Stimulated activated CD4-positive, alpha-beta T cell treated with anti-CD3 and anti-CD28 coated beads, Interleukin-15, amount 100 ng/mL, for 1 hour (primary cell): ENCODE measurements at regions not wholly inside any gene's neighbourhood (a gene's known extent, or its start where the extent isn't known, plus 50 kb on each side); places are given as distances from the start of the nearest gene placed in this dataset.

Source experiments
- DNase-seq, 2 donors: peaks; one replicate each; pipeline ENCODE4 v3.0.0-alpha.2; 2020; ENCODE audit warnings: low read depth in 1 of 2, low spot score in 1 of 2

- DNase-seq: no peak
These were observed 66.0 kb upstream of the PREP start for GRCh38 chr6:105468850-105469249.

DNA sequence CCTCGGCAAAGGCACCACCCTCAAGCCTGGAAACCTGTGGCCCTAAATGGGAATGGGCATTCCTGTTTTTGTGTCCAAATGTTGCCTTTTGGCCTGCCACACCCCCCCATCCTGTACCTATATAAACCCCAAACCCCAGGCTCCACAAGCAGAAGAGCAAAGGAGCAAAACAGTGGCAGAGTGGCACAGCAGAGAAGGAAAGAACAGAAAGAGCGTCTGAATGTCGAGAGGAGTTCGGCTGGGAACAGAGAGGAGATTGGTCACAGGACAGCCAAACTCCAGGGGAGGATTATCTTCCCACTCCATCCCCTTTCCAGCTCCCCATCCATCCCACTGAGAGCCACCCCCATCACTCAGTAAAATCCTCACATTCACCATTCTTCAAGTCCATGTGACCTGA lies 58.0 kb upstream of the PREP start:
- DNase-seq: no peak

- DNase-seq: no peak
These were observed 57.0 kb upstream of the PREP start for GRCh38 chr6:105459864-105460263.

DNA sequence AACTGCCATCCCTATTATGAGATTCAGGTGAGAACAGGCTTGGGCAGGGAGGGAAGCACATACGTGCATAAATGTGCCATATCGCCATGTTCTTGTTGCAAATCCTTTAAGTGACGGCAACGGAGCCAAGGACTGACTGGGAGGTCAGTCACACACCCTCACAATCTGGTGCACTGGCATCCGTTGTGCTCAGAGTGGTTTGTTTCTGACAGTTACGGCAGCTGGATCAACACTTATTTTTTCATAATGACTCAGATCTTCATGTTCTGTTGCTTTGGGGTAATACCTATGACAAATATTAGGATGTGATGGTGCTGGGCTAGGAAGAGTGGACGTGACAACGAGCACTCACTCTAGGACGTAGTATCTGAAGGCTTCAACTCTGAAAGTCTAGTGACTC lies 56.2 kb upstream of the PREP start:
- no peak for DNase-seq

DNA sequence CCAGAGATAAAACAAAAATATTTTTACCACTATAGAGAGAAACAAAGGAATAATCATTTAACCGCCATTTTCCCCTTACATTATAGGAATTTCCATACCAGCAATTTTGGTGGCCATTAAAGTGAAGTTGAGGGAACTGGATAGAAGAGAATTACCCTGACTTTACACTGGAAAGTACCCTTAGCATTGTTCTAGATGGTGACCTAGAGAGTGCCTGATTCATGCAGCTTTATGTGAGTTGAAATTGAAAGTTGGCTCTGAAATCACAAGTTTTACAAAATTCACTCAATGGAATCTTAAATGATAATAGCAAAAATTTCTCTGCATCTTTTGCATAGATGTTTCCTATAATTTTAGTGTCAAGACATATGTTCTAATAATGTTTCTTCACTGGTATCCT lies 55.7 kb upstream of the PREP start:
- no peak for DNase-seq

GRCh38 chr6:105458084-105458483 lies 55.2 kb upstream of the PREP start:
- no peak for DNase-seq

- no peak for DNase-seq
These were observed 51.1 kb upstream of the PREP start for GRCh38 chr6:105453968-105454367.

- DNase-seq: peak in 1 of 2 donors; percentile 3
These were observed 50.3 kb upstream of the PREP start for GRCh38 chr6:105452924-105453756.
